ENCODE measurements at regions not wholly inside any gene's neighbourhood (a gene's known extent, or its start where the extent isn't known, plus 50 kb on each side); places are given as distances from the start of the nearest gene placed in this dataset.

DNA sequence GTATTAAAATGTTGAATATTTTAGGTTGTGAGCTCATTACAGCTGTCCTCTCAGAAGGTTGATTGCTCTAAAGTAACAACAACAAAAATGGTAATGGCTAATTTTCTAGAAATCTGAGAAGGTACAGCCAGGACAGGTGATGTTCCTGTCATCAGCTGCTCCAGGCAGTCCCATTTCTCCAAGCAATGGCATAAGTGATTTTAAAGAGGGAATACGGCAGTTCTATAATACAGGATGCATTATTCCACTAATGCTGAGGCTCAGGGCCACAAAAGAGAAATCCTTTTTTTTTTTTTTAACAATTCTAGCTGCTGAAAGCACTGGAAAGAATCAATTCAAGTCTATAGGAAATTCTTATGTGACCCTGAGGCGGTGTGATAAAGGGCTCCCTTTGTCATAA, 199.9 kb downstream of the PMAIP1 start:
- TF ChIP-seq, protein P1, sequence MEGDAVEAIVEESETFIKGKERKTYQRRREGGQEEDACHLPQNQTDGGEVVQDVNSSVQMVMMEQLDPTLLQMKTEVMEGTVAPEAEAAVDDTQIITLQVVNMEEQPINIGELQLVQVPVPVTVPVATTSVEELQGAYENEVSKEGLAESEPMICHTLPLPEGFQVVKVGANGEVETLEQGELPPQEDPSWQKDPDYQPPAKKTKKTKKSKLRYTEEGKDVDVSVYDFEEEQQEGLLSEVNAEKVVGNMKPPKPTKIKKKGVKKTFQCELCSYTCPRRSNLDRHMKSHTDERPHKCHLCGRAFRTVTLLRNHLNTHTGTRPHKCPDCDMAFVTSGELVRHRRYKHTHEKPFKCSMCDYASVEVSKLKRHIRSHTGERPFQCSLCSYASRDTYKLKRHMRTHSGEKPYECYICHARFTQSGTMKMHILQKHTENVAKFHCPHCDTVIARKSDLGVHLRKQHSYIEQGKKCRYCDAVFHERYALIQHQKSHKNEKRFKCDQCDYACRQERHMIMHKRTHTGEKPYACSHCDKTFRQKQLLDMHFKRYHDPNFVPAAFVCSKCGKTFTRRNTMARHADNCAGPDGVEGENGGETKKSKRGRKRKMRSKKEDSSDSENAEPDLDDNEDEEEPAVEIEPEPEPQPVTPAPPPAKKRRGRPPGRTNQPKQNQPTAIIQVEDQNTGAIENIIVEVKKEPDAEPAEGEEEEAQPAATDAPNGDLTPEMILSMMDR (IDR thresholded peaks at IDR 0.05), result no peak
- TF ChIP-seq POLR2AphosphoS5 (IDR thresholded peaks at IDR 0.05; ENCODE audit: insufficient read depth in 1 of 2, low read depth in 1 of 2), result no peak

Measured in vagina (tissue), 2 donors.